Spleen (tissue), 11 donors: ENCODE measurements at regions not wholly inside any gene's neighbourhood (a gene's known extent, or its start where the extent isn't known, plus 50 kb on each side); places are given as distances from the start of the nearest gene placed in this dataset.
A peak's percentile ranks its signal among the peaks of the same experiment; 100 is the strongest.

Source experiments
- DNase-seq: peaks from one replicate; pipeline ENCODE4 v3.0.0-alpha.2; 2020
- H3K27ac ChIP-seq, 8 donors: fragments of 200-600 bp; sonication (generic) in 7 of 8; 1 replicate in 4 of 8; 2 replicates in 4 of 8; pipeline versions ENCODE4 v1.5.0 to v1.8.0; 2016 to 2021; ENCODE audit warnings: inconsistent platforms in 4 of 8, mild to moderate bottlenecking in 4 of 8, moderate library complexity in 1 of 8
- H3K27me3 ChIP-seq, 7 donors: fragments of 200-600 bp; sonication (generic) in 6 of 7; replicated peaks in 1 of 7; 1 replicate in 4 of 7; 2 replicates in 3 of 7; pipeline versions ENCODE4 v1.5.0 to v1.8.0; 2016 to 2021; ENCODE audit warnings: inconsistent platforms in 3 of 7, mild to moderate bottlenecking in 1 of 7
- H3K36me3 ChIP-seq, 6 donors: fragments of 200-600 bp; sonication (generic) in 5 of 6; 1 replicate in 4 of 6; 2 replicates in 2 of 6; pipeline versions ENCODE4 v1.5.0 to v1.8.0; 2016 to 2021; ENCODE audit warnings: inconsistent platforms in 2 of 6
- H3K4me1 ChIP-seq, 6 donors: fragments of 200-600 bp; sonication (generic) in 5 of 6; 1 replicate in 3 of 6; 2 replicates in 3 of 6; pipeline versions ENCODE4 v1.5.0 to v1.8.0; 2016 to 2021; ENCODE audit warnings: inconsistent platforms in 3 of 6
- H3K4me3 ChIP-seq, 8 donors: fragments of 200-600 bp; sonication (generic) in 7 of 8; 1 replicate in 4 of 8; 2 replicates in 4 of 8; pipeline versions ENCODE4 v1.5.0 to v1.8.0; 2016 to 2021; ENCODE audit warnings: inconsistent platforms in 4 of 8, mild to moderate bottlenecking in 4 of 8, moderate library complexity in 2 of 8
- H3K9me3 ChIP-seq, 8 donors: fragments of 200-600 bp; sonication (generic) in 7 of 8; 1 replicate in 4 of 8; 2 replicates in 4 of 8; pipeline versions ENCODE4 v1.5.0 to v1.8.0; 2016 to 2021; ENCODE audit warnings: inconsistent platforms in 4 of 8
- POLR2A ChIP-seq, 3 donors: fragments of 450-650 bp; IDR thresholded peaks; one replicate each; pipeline ENCODE4 v1.5.1; 2017; ENCODE audit warnings: antibody characterized with exemption in 3 of 3, mild to moderate bottlenecking in 1 of 3
- POLR2AphosphoS5 ChIP-seq, 3 donors: sonication (generic); formaldehyde crosslinking; IDR thresholded peaks; one replicate each; pipeline ENCODE4 v1.5.1; 2017; ENCODE audit warnings: antibody characterized with exemption in 3 of 3
- WGBS, 5 donors: extraction: QIAGEN DNeasy Blood & Tissue Kit in 3 of 5; methylation state at CpG; one replicate each; pipeline versions ENCODE4 v1.1.5 to v1.1.7; 2013 to 2018; 5-methylcytosine and 5-hydroxymethylcytosine counted together
- intact Hi-C: fragments of 100-400 bp; cut with DNase I; formaldehyde crosslinking; loops from one replicate; pipeline ENCODE4 v1.15.0; 2023; ENCODE audit warnings: low total_unique reads
- TF ChIP-seq, protein P1 (sequence below), 11 experiments: fragments of 200-600 bp in 7 of 11; fragments of 450-650 bp in 4 of 11; sonication (generic) in 4 of 11; IDR thresholded peaks in 8 of 11; conservative IDR thresholded peaks in 3 of 11; 1 replicate in 7 of 11; 2 replicates in 4 of 11; pipeline versions ENCODE4 v1.4.0 to v1.8.0; 2016 to 2021; ENCODE audit warnings: antibody characterized with exemption in 11 of 11, inconsistent platforms in 4 of 11, mild to moderate bottlenecking in 1 of 11
- donor health status: healthy with polysubstance abuse.
- donor health status: DM: no; HTN: no; CAD: no; lungs with moderate emphysema.
- donor health status: DM: no; HTN: no; CAD: no.
- donor health status: Bipolar disorder and iron deficiency.
- donor health status: healthy.
- donor health status: DM: no; HTN: no; CAD: no.
- donor health status: DM: yes; HTN: yes; CAD: no.

DNA sequence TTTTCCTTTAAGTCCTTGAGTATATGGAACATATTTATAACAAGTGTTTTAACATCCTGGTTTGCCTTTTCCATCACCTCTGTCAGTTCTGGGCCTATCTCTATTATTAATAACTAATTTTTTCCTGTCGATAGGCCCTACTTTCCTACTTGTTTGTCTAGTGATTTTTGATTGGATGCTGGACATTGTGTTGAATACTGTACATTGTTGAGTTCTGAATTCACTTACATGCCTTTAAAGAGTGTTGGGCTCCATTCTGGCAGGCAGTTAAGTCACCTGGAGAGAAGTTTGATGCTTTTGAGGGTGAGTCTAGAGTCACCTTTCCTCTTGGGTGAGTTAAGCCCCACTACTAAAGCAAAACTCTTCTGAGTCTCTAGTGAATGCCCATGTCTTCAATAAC is 77.5 kb upstream of the C14orf180 start:
- H3K27ac ChIP-seq = no peak overlapping the region
- intact Hi-C loops = no loop called here
- no peak overlapping the region for H3K4me3 ChIP-seq
- no peaks in the 10 kb centered on the region for H3K36me3 ChIP-seq
- TF ChIP-seq POLR2AphosphoS5 (IDR thresholded peaks at IDR 0.05) = no peak
- TF ChIP-seq, protein P1, sequence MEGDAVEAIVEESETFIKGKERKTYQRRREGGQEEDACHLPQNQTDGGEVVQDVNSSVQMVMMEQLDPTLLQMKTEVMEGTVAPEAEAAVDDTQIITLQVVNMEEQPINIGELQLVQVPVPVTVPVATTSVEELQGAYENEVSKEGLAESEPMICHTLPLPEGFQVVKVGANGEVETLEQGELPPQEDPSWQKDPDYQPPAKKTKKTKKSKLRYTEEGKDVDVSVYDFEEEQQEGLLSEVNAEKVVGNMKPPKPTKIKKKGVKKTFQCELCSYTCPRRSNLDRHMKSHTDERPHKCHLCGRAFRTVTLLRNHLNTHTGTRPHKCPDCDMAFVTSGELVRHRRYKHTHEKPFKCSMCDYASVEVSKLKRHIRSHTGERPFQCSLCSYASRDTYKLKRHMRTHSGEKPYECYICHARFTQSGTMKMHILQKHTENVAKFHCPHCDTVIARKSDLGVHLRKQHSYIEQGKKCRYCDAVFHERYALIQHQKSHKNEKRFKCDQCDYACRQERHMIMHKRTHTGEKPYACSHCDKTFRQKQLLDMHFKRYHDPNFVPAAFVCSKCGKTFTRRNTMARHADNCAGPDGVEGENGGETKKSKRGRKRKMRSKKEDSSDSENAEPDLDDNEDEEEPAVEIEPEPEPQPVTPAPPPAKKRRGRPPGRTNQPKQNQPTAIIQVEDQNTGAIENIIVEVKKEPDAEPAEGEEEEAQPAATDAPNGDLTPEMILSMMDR (IDR thresholded peaks at IDR 0.05 in 8 of 11, conservative IDR thresholded peaks at IDR 0.05 in 3 of 11) = no peak
- no peak for DNase-seq
- H3K9me3 ChIP-seq = peaks cover 4 to 35% (median 27%) of the 10 kb centered on the region in 8 donors
- H3K4me1 ChIP-seq = no peaks in the 10 kb centered on the region
- WGBS, 5 donors = 86 to 98% (median 94%) methylated on average over 1 of the region's 1 CpG
- H3K27me3 ChIP-seq = peaks cover 0 to 28% (median 0%) of the 10 kb centered on the region in 7 donors

DNA sequence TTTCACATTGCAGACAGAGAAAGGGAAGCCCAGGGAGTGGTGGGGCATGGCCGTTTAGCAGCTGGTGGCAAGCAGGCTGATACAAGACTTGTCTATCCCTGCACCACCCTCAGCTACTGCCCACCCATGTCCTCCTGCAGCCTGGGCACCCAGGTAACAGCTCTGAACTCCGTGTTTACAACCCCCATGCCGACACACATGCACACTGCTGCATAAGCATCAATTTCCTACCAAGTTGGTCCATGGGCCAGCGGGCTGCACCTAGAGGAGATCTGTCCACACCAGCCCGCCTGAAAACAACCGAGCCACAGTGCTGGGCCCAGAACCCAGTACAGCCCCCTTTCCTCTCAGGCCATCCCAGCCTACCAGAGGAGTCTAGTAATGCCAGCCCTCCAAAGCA is 75.9 kb upstream of the C14orf180 start:
- no peak overlapping the region for H3K4me3 ChIP-seq
- 52 to 75% (median 65%) methylated on average over 6 of the region's 6 CpGs for WGBS, 5 donors
- no peak for DNase-seq
- TF ChIP-seq POLR2A (IDR thresholded peaks at IDR 0.05) = no peak
- TF ChIP-seq, protein P1 (IDR thresholded peaks at IDR 0.05 in 8 of 11, conservative IDR thresholded peaks at IDR 0.05 in 3 of 11) = no peak
- no peak overlapping the region for H3K27ac ChIP-seq
- H3K36me3 ChIP-seq = no peaks in the 10 kb centered on the region
- peaks cover 0 to 36% (median 0%) of the 10 kb centered on the region in 7 donors for H3K27me3 ChIP-seq
- intact Hi-C loops = no loop called here
- H3K4me1 ChIP-seq = no peaks in the 10 kb centered on the region
- H3K9me3 ChIP-seq = peaks cover 4 to 44% (median 27%) of the 10 kb centered on the region in 8 donors

DNA sequence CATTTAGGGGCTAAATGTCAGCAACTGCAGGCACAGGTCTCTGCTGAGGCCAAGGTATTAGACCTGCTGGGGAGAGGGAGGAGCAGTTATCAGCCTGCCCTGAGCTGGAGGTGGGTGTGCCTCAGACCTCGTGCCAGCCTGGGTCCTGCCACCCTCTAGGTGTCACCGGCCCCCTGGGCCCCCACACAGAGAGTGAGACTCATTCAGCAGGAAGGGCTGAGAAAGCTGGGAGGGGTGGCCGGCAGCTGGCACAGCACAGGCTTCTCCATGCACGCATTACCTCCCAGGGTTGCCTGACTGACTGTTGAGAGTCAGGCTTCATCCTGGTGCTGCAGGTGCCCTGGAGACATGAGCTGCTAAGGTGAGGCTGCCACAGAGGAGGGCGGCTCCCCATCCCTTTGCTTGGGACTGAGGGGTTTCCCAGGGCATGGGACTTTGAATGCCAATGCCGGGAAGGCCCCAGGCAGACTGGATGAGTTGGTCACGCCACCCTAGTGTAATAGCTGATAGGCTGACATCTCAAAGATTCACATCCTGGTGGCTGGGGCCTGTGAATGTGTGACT is 75.3 kb upstream of the C14orf180 start:
- TF ChIP-seq POLR2AphosphoS5 (IDR thresholded peaks at IDR 0.05) (no peak), POLR2A (IDR thresholded peaks at IDR 0.05) (no peak)
- TF ChIP-seq, protein P1 (IDR thresholded peaks at IDR 0.05 in 8 of 11, conservative IDR thresholded peaks at IDR 0.05 in 3 of 11) = no peak
- intact Hi-C loops = no loop called here
- no peak overlapping the region for H3K4me3 ChIP-seq
- no peaks in the 10 kb centered on the region for H3K36me3 ChIP-seq
- no peaks in the 10 kb centered on the region for H3K4me1 ChIP-seq
- no peak overlapping the region for H3K27ac ChIP-seq
- peaks cover 0 to 36% (median 0%) of the 10 kb centered on the region in 7 donors for H3K27me3 ChIP-seq
- WGBS, 5 donors = 67 to 77% (median 69%) methylated on average over 2 to 7 of the region's 7 CpGs
- peak; percentile 54 for DNase-seq
- peaks cover 4 to 44% (median 27%) of the 10 kb centered on the region in 8 donors for H3K9me3 ChIP-seq

DNA sequence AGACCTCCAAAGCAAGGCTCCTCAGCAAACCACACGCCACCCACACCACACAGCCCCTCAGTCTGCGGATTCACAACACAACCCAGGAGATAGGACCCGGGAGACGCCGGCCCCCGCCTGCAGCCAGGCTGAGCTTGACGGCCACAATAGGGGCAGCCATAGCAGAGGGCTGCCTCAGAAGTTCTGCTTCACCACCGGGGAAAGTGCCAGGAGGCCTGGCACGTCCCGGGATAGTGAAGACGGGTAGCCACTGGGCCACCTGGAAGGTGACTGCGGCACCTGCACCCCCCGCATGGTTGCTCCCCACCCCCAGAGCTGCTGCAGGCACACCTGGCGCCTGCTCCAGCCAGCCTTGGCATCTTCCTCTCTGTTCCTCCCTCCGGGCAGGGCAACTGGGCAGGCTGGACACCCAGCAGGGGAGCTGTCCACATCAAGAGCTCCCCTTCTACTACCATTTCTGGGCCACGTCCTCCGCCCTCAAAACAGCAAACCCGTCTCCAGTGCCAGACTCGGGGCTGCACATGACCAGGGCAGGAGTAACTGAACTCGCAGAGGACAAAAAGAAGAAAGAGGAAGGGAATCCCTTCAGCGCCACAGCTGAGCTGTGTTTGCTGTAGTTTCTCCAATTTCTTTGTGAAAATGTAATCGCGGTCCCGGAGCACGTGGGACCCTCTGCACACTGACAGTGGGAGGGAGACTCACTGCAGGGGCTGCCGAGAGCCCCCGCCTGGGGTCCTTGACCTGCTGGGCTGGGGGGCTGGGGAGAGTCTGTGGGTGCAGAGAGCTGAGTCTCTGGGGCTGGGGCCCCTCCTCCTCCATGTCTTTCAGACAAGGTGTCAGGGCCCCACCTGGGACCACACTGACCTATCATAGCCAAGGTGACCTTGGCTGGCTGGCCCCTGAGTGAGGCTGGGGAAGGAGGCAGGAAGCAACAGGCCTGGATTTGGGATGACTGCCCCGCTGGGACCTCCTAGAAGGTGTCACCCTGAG is 74.2 kb upstream of the C14orf180 start:
- Histone ChIP-seq H3K27ac (no peak overlapping the region), H3K4me3 (no peak overlapping the region), H3K36me3 (no peaks in the 10 kb centered on the region), H3K27me3 (peaks cover 0 to 46% (median 0%) of the 10 kb centered on the region in 7 donors), H3K4me1 (no peaks in the 10 kb centered on the region), H3K9me3 (peaks cover 4 to 44% (median 27%) of the 10 kb centered on the region in 8 donors)
- TF ChIP-seq, protein P1 (IDR thresholded peaks at IDR 0.05 in 8 of 11, conservative IDR thresholded peaks at IDR 0.05 in 3 of 11) = no peak
- TF ChIP-seq POLR2A (IDR thresholded peaks at IDR 0.05) (no peak), POLR2AphosphoS5 (IDR thresholded peaks at IDR 0.05) (no peak)
- WGBS, 5 donors = 71 to 82% (median 78%) methylated on average over 20 to 28 of the region's 28 CpGs
- DNase-seq = peak; percentile 61
- intact Hi-C loops = no loop called here
